Mammary epithelial cell (primary cell): ENCODE measurements at regions not wholly inside any gene's neighbourhood (a gene's known extent, or its start where the extent isn't known, plus 50 kb on each side); places are given as distances from the start of the nearest gene placed in this dataset.

Source experiments
- CTCF ChIP-seq, 2 donors: IDR thresholded peaks in 1 of 2; conservative IDR thresholded peaks in 1 of 2; 2 replicates each; pipeline ENCODE4 v1.5.1; 2011 to 2012; ENCODE audit warnings: inconsistent platforms in 2 of 2, low read length in 2 of 2, mild to moderate bottlenecking in 2 of 2, control low read depth in 1 of 2, low read depth in 1 of 2; ENCODE audit not compliant: insufficient read depth in 1 of 2; ENCODE audit errors: extremely low read depth in 1 of 2
- EZH2 ChIP-seq: IDR thresholded peaks from 2 replicates; pipeline ENCODE4 v1.6.1; 2012; ENCODE audit warnings: low read length, inconsistent platforms, borderline replicate concordance

- TF ChIP-seq CTCF (conservative IDR thresholded peaks at IDR 0.05 in 1 of 2, IDR thresholded peaks at IDR 0.05 in 1 of 2; ENCODE audit: extremely low read depth in 1 of 2, insufficient read depth in 1 of 2, low read depth in 1 of 2, low read length in 2 of 2) (no peak), EZH2 (no peak)
These were observed 234.8 kb upstream of the ZBTB20 start for GRCh38 chr3:115381931-115382330.
